HEK293 (cell line): ENCODE measurements at regions not wholly inside any gene's neighbourhood (a gene's known extent, or its start where the extent isn't known, plus 50 kb on each side); places are given as distances from the start of the nearest gene placed in this dataset.

ENCODE experiments used
- CTCF ChIA-PET: fragments of 350-600 bp; formaldehyde crosslinking; extraction: SDS; loops from one replicate; lab custom pipeline; 2021; ENCODE audit warnings: antibody characterized with exemption; lab: Yijun Ruan, JAX
- POLR2A ChIA-PET: fragments of 300-600 bp; formaldehyde crosslinking; extraction: SDS; loops from one replicate; lab custom pipeline; 2020; ENCODE audit warnings: antibody characterized with exemption, inconsistent platforms; lab: Yijun Ruan, JAX
- H3K27ac ChIP-seq: fragments of 200-500 bp; sonication (Bioruptor generic); 2 replicates; pipeline ENCODE4 v1.5.1; 2014; ENCODE audit warnings: low read depth, low read length, control low read depth, inconsistent platforms; ENCODE audit errors: extremely low read depth
- H3K36me3 ChIP-seq, 2 experiments: fragments of 200-500 bp in 1 of 2; sonication (Bioruptor generic) in 1 of 2; 1 replicate in 1 of 2; 2 replicates in 1 of 2; pipeline ENCODE4 v1.5.1; 2014 to 2017; ENCODE audit warnings: inconsistent platforms in 2 of 2, low read length in 2 of 2; ENCODE audit not compliant: control insufficient read depth in 2 of 2, insufficient read depth in 1 of 2
- H3K4me1 ChIP-seq: fragments of 200-500 bp; sonication (Bioruptor generic); 2 replicates; pipeline ENCODE4 v1.5.1; 2014; ENCODE audit warnings: mild to moderate bottlenecking, low read length, inconsistent platforms; ENCODE audit not compliant: control insufficient read depth, insufficient read depth
- H3K4me3 ChIP-seq: 2 replicates; pipeline ENCODE4 v1.5.1; 2011; ENCODE audit warnings: low read depth, mild to moderate bottlenecking, control low read depth, low read length, moderate library complexity
- H3K9me3 ChIP-seq: fragments of 200-500 bp; sonication (Bioruptor generic); 2 replicates; pipeline ENCODE4 v1.5.1; 2014; ENCODE audit warnings: low read depth, low read length, inconsistent platforms; ENCODE audit not compliant: control insufficient read depth, insufficient read depth
- BCL11A ChIP-seq: fragments of 450-650 bp; formaldehyde crosslinking; IDR thresholded peaks from 2 replicates; pipeline ENCODE4 v1.5.1; 2016; ENCODE audit warnings: low read depth, missing biosample characterization, missing genetic modification characterization
- BCL11B ChIP-seq: fragments of 450-650 bp; formaldehyde crosslinking; IDR thresholded peaks from 2 replicates; pipeline ENCODE4 v1.5.1; 2016; ENCODE audit warnings: low read depth, missing biosample characterization, missing genetic modification characterization
- FEZF1 ChIP-seq: fragments of 450-650 bp; formaldehyde crosslinking; IDR thresholded peaks from 2 replicates; pipeline ENCODE4 v1.5.1; 2016; ENCODE audit warnings: missing biosample characterization, missing genetic modification characterization
- KLF1 ChIP-seq: fragments of 450-650 bp; formaldehyde crosslinking; IDR thresholded peaks from 2 replicates; pipeline ENCODE4 v1.5.1; 2016; ENCODE audit warnings: missing biosample characterization, missing genetic modification characterization
- OVOL3 ChIP-seq: fragments of 450-650 bp; formaldehyde crosslinking; IDR thresholded peaks from 2 replicates; pipeline ENCODE4 v1.5.1; 2016; ENCODE audit warnings: missing biosample characterization, missing genetic modification characterization
- SCRT1 ChIP-seq: fragments of 450-650 bp; formaldehyde crosslinking; IDR thresholded peaks from 2 replicates; pipeline ENCODE4 v1.5.1; 2016; ENCODE audit warnings: missing biosample characterization, missing genetic modification characterization, borderline replicate concordance
- ZBTB20 ChIP-seq: fragments of 450-650 bp; formaldehyde crosslinking; IDR thresholded peaks from 2 replicates; pipeline ENCODE4 v1.5.1; 2016; ENCODE audit warnings: missing biosample characterization, missing genetic modification characterization
- ZBTB48 ChIP-seq: fragments of 450-650 bp; formaldehyde crosslinking; IDR thresholded peaks from 2 replicates; pipeline ENCODE4 v1.5.1; 2016; ENCODE audit warnings: missing biosample characterization, missing genetic modification characterization
- ZFP69B ChIP-seq: fragments of 450-650 bp; formaldehyde crosslinking; IDR thresholded peaks from 2 replicates; pipeline ENCODE4 v1.5.1; 2016; ENCODE audit warnings: missing biosample characterization, missing genetic modification characterization
- ZNF121 ChIP-seq: fragments of 450-650 bp; formaldehyde crosslinking; IDR thresholded peaks from 2 replicates; pipeline ENCODE4 v1.5.1; 2016; ENCODE audit warnings: missing biosample characterization, missing genetic modification characterization
- ZNF311 ChIP-seq: fragments of 450-650 bp; formaldehyde crosslinking; IDR thresholded peaks from 2 replicates; pipeline ENCODE4 v1.5.1; 2017; ENCODE audit warnings: missing biosample characterization, missing genetic modification characterization, borderline replicate concordance
- ZNF426 ChIP-seq: fragments of 450-650 bp; formaldehyde crosslinking; IDR thresholded peaks from 2 replicates; pipeline ENCODE4 v1.5.1; 2017; ENCODE audit warnings: missing biosample characterization, missing genetic modification characterization, mild to moderate bottlenecking, inconsistent platforms, moderate library complexity
- ZNF555 ChIP-seq: fragments of 450-650 bp; formaldehyde crosslinking; conservative IDR thresholded peaks from 2 replicates; pipeline ENCODE4 v1.5.1; 2017; ENCODE audit warnings: missing biosample characterization, mild to moderate bottlenecking, missing genetic modification characterization, inconsistent platforms
- ZNF560 ChIP-seq: fragments of 450-650 bp; formaldehyde crosslinking; IDR thresholded peaks from 2 replicates; pipeline ENCODE4 v1.5.1; 2017; ENCODE audit warnings: missing biosample characterization, missing genetic modification characterization, borderline replicate concordance
- ZNF561 ChIP-seq: fragments of 450-650 bp; IDR thresholded peaks from 2 replicates; pipeline ENCODE4 v1.5.1; 2018; ENCODE audit warnings: missing biosample characterization, missing genetic modification characterization, borderline replicate concordance
- ZNF610 ChIP-seq: fragments of 450-650 bp; formaldehyde crosslinking; IDR thresholded peaks from 2 replicates; pipeline ENCODE4 v1.5.1; 2016; ENCODE audit warnings: missing biosample characterization, missing genetic modification characterization, borderline replicate concordance
- ZNF624 ChIP-seq: fragments of 450-650 bp; formaldehyde crosslinking; IDR thresholded peaks from 2 replicates; pipeline ENCODE4 v1.5.1; 2017; ENCODE audit warnings: missing biosample characterization, missing genetic modification characterization
- ZNF664 ChIP-seq: fragments of 450-650 bp; formaldehyde crosslinking; IDR thresholded peaks from 2 replicates; pipeline ENCODE4 v1.5.1; 2016; ENCODE audit warnings: missing biosample characterization, missing genetic modification characterization
- ZNF791 ChIP-seq: fragments of 450-650 bp; formaldehyde crosslinking; IDR thresholded peaks from 2 replicates; pipeline ENCODE4 v1.5.1; 2016; ENCODE audit warnings: missing biosample characterization, missing genetic modification characterization
- ZNF837 ChIP-seq: fragments of 450-650 bp; formaldehyde crosslinking; IDR thresholded peaks from 2 replicates; pipeline ENCODE4 v1.5.1; 2016; ENCODE audit warnings: missing biosample characterization, missing genetic modification characterization
- ZSCAN23 ChIP-seq: fragments of 450-650 bp; formaldehyde crosslinking; IDR thresholded peaks from 2 replicates; pipeline ENCODE4 v1.5.1; 2016; ENCODE audit warnings: missing biosample characterization, missing genetic modification characterization
- TF ChIP-seq, protein P1 (sequence below): fragments of 450-650 bp; formaldehyde crosslinking; IDR thresholded peaks from 2 replicates; pipeline ENCODE4 v1.5.1; 2016; ENCODE audit warnings: missing biosample characterization, missing genetic modification characterization
- TF ChIP-seq, protein P2 (sequence below): fragments of 450-650 bp; formaldehyde crosslinking; IDR thresholded peaks from 2 replicates; pipeline ENCODE4 v1.5.1; 2016; ENCODE audit warnings: missing biosample characterization, missing genetic modification characterization
- TF ChIP-seq, protein P3 (sequence below): fragments of 450-650 bp; formaldehyde crosslinking; IDR thresholded peaks from 2 replicates; pipeline ENCODE4 v1.5.1; 2016; ENCODE audit warnings: missing biosample characterization, missing genetic modification characterization

DNA sequence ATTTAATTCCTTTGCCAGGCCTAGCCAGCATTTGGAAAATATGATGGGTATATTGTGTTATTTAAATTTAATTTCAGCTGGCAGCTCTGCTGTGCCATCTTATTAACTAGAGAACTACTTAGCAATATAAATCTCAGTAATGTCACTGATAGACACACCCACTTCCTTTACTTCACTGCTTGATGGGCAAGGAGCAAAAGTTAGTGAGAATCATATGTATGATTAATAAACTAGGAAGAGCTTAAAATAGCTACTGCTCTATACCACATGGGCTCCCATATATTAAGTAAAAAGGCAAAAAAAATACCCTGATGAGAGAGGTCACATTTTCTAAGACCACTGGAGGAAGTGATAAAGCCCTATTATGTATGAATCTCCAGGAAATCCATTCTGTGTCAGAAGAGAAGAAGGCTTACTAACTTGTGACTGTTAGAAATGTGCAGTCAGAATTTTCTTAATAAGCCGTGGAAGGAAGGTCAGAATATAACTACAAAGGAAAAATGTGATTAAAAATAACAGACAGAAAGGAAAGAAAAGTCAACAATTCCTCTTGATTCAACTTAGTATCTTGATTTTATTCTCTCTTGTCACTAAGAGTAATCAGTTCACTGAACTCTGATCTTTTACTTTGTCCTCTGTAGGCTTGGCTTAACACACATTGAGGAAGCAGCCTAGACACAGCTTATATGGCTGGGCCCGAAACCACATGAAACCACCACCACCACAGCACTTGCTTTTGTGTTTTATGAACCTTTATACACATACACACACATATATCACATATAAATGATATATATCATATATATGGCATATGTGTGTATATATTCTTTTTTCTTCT is 1233.9 kb upstream of the ALCAM start (continued):
- TF ChIP-seq, protein P1, sequence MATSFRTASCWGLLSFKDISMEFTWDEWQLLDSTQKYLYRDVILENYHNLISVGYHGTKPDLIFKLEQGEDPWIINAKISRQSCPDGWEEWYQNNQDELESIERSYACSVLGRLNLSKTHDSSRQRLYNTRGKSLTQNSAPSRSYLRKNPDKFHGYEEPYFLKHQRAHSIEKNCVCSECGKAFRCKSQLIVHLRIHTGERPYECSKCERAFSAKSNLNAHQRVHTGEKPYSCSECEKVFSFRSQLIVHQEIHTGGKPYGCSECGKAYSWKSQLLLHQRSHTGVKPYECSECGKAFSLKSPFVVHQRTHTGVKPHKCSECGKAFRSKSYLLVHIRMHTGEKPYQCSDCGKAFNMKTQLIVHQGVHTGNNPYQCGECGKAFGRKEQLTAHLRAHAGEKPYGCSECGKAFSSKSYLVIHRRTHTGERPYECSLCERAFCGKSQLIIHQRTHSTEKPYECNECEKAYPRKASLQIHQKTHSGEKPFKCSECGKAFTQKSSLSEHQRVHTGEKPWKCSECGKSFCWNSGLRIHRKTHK, result no peak
- TF ChIP-seq ZNF561 (no peak), ZNF311 (no peak)

DNA sequence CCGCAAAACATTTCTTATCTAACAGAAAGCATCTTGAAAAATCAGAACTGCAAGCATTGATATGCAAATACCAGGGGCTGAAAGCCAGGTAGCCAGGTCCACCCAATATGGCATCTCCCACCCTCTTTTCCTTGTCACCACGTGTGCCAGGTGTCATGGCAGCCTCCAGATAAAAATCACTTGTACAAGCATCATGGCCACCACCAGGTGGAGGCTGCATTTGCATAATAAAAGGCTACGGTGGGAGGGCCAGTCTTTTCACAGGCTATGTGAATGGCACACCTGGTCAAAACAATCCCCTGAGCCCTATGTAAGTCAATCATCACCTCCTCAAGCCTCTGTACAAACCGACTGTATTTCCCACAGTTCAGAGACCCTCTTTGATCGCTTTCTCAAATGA is 1233.1 kb upstream of the ALCAM start:
- POLR2A ChIA-PET, result no interaction called here
- no peaks in the 10 kb centered on the region for H3K36me3 ChIP-seq

DNA sequence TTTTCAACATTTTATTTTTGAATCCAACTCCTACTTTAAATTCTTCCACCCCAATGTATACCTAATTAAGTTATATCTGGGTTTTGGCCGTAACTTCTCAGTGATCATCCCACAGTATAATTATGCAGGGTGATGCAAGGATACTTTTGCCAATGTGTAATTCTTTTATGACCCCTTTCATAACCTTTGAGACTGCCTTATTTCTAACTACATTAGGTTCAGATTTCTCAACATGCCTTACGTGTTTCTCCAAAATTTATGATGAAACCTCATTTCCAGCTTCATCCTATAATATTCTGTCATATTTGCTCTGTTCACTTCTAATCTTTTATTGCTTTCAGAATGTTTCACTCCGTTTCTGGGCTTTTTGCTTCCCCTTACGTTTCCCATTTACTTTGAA is 1229.6 kb upstream of the ALCAM start:
- H3K4me1 ChIP-seq, result no peaks in the 10 kb centered on the region
- POLR2A ChIA-PET, result no interaction called here

More for the DNA sequence above, 1233.1 kb upstream of the ALCAM start:
- no peaks in the 10 kb centered on the region for H3K9me3 ChIP-seq
- H3K4me1 ChIP-seq, result no peaks in the 10 kb centered on the region
- TF ChIP-seq ZNF624, result no peak
- no peak for TF ChIP-seq ZSCAN23 (tag by site-specific recombination)
- TF ChIP-seq ZNF560 (tag by site-specific recombination), result no peak
- no peak for TF ChIP-seq ZBTB20 (tag by site-specific recombination)
- TF ChIP-seq FEZF1 (tag by site-specific recombination), result no peak
- TF ChIP-seq, protein P2, sequence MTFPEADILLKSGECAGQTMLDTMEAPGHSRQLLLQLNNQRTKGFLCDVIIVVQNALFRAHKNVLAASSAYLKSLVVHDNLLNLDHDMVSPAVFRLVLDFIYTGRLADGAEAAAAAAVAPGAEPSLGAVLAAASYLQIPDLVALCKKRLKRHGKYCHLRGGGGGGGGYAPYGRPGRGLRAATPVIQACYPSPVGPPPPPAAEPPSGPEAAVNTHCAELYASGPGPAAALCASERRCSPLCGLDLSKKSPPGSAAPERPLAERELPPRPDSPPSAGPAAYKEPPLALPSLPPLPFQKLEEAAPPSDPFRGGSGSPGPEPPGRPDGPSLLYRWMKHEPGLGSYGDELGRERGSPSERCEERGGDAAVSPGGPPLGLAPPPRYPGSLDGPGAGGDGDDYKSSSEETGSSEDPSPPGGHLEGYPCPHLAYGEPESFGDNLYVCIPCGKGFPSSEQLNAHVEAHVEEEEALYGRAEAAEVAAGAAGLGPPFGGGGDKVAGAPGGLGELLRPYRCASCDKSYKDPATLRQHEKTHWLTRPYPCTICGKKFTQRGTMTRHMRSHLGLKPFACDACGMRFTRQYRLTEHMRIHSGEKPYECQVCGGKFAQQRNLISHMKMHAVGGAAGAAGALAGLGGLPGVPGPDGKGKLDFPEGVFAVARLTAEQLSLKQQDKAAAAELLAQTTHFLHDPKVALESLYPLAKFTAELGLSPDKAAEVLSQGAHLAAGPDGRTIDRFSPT (tag by site-specific recombination), result no peak
- no peak for TF ChIP-seq BCL11B
- no peak for TF ChIP-seq ZNF664 (tag by site-specific recombination)
- TF ChIP-seq, protein P3, sequence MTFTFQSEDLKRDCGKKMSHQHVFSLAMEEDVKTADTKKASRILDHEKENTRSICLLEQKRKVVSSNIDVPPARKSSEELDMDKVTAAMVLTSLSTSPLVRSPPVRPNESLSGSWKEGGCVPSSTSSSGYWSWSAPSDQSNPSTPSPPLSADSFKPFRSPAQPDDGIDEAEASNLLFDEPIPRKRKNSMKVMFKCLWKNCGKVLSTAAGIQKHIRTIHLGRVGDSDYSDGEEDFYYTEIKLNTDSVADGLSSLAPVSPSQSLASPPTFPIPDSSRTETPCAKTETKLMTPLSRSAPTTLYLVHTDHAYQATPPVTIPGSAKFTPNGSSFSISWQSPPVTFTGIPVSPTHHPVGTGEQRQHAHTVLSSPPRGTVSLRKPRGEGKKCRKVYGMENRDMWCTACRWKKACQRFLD (tag by site-specific recombination), result no peak
- TF ChIP-seq ZNF426, result no peak
- no peak for TF ChIP-seq ZNF791 (tag by site-specific recombination)
- no peak for TF ChIP-seq ZNF555 (tag by site-specific recombination)
- no peak for TF ChIP-seq ZNF610
- no peak for TF ChIP-seq ZNF121 (tag by site-specific recombination)
- no peak for TF ChIP-seq SCRT1 (tag by site-specific recombination)
- TF ChIP-seq KLF1 (tag by site-specific recombination), result no peak
- TF ChIP-seq ZFP69B (tag by site-specific recombination), result no peak
- no peak for TF ChIP-seq ZBTB48 (tag by site-specific recombination)
- TF ChIP-seq BCL11A (tag by site-specific recombination), result no peak
- H3K27ac ChIP-seq, result no peak overlapping the region
- no peak overlapping the region for H3K4me3 ChIP-seq
- CTCF ChIA-PET, result no interaction called here

More for the DNA sequence above, 1229.6 kb upstream of the ALCAM start:
- TF ChIP-seq OVOL3 (no peak), ZNF837 (no peak)
- CTCF ChIA-PET, result no interaction called here
- Histone ChIP-seq H3K27ac (no peak overlapping the region), H3K4me3 (no peak overlapping the region), H3K9me3 (no peaks in the 10 kb centered on the region), H3K36me3 (no peaks in the 10 kb centered on the region)
